ENCODE measurements at regions not wholly inside any gene's neighbourhood (a gene's known extent, or its start where the extent isn't known, plus 50 kb on each side); places are given as distances from the start of the nearest gene placed in this dataset.

DNA sequence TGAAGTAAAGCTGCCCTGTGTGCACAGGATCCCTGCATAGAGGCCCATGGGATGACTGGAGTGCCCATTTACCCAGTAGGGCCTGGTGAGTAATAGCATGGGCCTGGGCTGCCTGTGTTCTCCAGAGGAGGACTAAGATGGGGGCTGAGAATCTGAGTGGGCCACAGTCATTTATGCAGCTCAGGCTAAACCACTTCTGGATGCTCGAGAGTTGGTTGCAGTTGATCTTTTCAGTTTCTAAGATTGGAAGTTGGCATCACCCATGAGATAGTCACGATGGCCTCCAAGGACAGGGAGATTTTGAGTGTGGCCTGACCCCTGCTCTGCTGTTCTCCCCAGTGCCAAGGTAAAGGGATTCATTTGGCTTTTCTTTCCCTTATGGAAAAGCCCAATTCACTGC, 179.1 kb upstream of the SPRED2 start:
- Histone ChIP-seq H3K27me3 (replicated peaks; ENCODE audit: insufficient read depth) (no peaks in the 10 kb centered on the region), H3K9me3 (no peaks in the 10 kb centered on the region), H3K4me1 (ENCODE audit: control insufficient read depth in 1 of 2, low read depth in 2 of 2) (peaks cover 14 to 52% of the 10 kb centered on the region in 2 donors), H3K27ac (peak overlapping the region in 1 of 2 donors; percentile 21), H3K36me3 (no peaks in the 10 kb centered on the region), H3K4me3 (no peak overlapping the region)
- TF ChIP-seq, protein P1, sequence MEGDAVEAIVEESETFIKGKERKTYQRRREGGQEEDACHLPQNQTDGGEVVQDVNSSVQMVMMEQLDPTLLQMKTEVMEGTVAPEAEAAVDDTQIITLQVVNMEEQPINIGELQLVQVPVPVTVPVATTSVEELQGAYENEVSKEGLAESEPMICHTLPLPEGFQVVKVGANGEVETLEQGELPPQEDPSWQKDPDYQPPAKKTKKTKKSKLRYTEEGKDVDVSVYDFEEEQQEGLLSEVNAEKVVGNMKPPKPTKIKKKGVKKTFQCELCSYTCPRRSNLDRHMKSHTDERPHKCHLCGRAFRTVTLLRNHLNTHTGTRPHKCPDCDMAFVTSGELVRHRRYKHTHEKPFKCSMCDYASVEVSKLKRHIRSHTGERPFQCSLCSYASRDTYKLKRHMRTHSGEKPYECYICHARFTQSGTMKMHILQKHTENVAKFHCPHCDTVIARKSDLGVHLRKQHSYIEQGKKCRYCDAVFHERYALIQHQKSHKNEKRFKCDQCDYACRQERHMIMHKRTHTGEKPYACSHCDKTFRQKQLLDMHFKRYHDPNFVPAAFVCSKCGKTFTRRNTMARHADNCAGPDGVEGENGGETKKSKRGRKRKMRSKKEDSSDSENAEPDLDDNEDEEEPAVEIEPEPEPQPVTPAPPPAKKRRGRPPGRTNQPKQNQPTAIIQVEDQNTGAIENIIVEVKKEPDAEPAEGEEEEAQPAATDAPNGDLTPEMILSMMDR (IDR thresholded peaks at IDR 0.05): no peak
- no peak for DNase-seq (ENCODE audit: low spot score)
- no peak for ATAC-seq (ENCODE audit: insufficient number of reproducible peaks, low FRiP score, low read depth)

DNA sequence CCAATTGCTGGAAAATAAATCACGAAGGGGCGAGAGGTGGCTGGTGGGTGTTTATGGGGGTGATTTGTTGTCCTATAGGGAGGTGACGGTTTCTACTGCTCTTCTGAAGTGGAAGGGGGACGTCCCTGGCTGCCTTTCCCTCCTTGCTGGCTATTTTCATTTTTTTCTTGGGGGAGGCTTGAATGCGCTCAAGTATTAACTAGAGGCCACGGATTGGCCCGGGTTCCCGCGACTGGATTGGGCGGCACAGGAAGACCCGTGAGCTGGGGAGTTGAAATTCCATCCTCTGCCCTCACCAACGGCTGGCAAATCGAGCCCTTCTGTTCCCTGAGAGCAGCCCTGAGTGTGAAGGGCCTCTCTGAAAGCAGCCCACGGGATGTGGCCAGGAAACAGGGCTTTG, 176.5 kb upstream of the SPRED2 start:
- TF ChIP-seq, protein P1 (IDR thresholded peaks at IDR 0.05): no peak
- H3K4me3 ChIP-seq: peak overlapping the region; percentile 56
- H3K36me3 ChIP-seq: no peaks in the 10 kb centered on the region
- H3K4me1 ChIP-seq (ENCODE audit: control insufficient read depth in 1 of 2, low read depth in 2 of 2): peaks cover 37 to 78% of the 10 kb centered on the region in 2 donors
- ATAC-seq (ENCODE audit: insufficient number of reproducible peaks, low FRiP score, low read depth): no peak
- no peak for DNase-seq (ENCODE audit: low spot score)
- no peaks in the 10 kb centered on the region for H3K9me3 ChIP-seq
- no peaks in the 10 kb centered on the region for H3K27me3 ChIP-seq (replicated peaks; ENCODE audit: insufficient read depth)
- peak overlapping the region; percentile 73 to 82 for H3K27ac ChIP-seq

DNA sequence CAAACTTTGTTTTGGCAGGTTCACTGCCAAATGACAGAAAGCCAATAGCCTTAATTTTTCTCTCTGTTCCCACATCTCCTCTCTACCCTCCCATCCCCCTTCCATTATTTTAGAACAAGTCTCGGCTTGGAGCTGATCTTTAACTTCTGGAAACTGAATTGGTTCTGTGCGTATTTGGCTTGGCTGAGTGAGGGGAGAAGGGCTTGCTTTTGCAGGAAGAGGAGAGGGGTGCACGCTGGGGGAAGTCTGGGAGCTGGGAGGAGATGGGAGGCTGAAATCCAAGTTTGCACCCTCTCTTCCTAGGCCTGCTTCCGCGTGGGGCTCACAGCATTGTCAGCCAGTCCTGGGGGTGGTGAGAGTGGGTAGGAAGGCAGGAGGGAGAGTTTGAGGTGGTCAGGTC, 176.1 kb upstream of the SPRED2 start:
- no peak for ATAC-seq (ENCODE audit: insufficient number of reproducible peaks, low FRiP score, low read depth)
- peak overlapping the region; percentile 56 for H3K4me3 ChIP-seq
- TF ChIP-seq, protein P1 (IDR thresholded peaks at IDR 0.05): no peak
- no peaks in the 10 kb centered on the region for H3K9me3 ChIP-seq
- no peaks in the 10 kb centered on the region for H3K36me3 ChIP-seq
- peak overlapping the region; percentile 73 to 82 for H3K27ac ChIP-seq
- no peak for DNase-seq (ENCODE audit: low spot score)
- no peaks in the 10 kb centered on the region for H3K27me3 ChIP-seq (replicated peaks; ENCODE audit: insufficient read depth)
- H3K4me1 ChIP-seq (ENCODE audit: control insufficient read depth in 1 of 2, low read depth in 2 of 2): peaks cover 38 to 82% of the 10 kb centered on the region in 2 donors

DNA sequence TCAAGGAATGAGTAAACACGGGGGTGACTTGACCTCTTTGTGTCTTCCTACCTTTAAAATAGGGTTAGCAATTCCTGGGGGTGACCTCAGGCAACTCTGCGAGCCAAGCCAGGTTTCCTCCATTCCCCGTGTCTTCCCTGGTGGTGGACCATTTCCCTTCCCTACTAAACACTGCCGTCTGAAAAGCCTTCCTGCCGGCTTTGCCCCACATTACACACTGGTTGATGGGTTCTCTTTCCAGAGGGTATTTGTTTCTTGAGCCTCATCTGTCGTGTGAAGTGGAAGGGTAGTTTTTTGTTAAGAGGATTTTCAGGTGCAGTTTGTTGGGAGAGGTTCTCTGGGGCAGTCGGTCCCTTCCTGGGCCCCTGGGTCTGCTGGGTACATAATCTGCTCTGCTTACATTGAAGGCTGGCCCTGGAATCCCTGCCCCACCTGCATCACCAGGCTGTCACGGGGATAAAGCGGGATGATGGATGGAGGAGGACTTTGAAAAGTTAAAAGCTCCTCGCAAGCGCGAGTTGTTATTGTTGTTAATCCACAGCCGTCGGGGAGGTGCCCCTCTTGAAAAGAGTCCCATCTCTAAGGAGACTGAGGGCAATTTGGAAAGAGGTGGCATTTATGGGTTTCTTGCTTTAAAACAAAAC, 175.4 kb upstream of the SPRED2 start:
- H3K27ac ChIP-seq: peak overlapping the region; percentile 73 to 82
- no peaks in the 10 kb centered on the region for H3K27me3 ChIP-seq (replicated peaks; ENCODE audit: insufficient read depth)
- peaks cover 35 to 84% of the 10 kb centered on the region in 2 donors for H3K4me1 ChIP-seq (ENCODE audit: control insufficient read depth in 1 of 2, low read depth in 2 of 2)
- no peaks in the 10 kb centered on the region for H3K36me3 ChIP-seq
- no peak overlapping the region for H3K4me3 ChIP-seq
- DNase-seq (ENCODE audit: low spot score) (no peak), ATAC-seq (ENCODE audit: insufficient number of reproducible peaks, low FRiP score, low read depth) (no peak)
- TF ChIP-seq, protein P1 (IDR thresholded peaks at IDR 0.05): no peak
- no peaks in the 10 kb centered on the region for H3K9me3 ChIP-seq

DNA sequence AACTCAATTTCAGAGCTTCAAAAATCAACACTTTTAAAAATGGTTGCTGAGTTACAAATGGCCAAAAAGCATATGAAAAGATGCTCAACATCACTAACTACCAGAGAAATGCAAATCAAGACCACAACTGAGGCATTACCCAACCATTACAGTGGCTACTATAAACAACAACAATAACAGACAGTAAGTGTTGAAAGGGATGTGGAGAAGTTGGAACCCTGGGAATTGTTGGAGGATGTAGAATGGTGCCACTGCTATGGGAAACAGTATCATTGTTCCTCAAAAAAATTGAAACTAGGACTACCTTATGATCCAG, 173.3 kb upstream of the SPRED2 start:
- Histone ChIP-seq H3K27me3 (replicated peaks; ENCODE audit: insufficient read depth) (no peaks in the 10 kb centered on the region), H3K4me3 (no peak overlapping the region), H3K9me3 (no peaks in the 10 kb centered on the region), H3K4me1 (ENCODE audit: control insufficient read depth in 1 of 2, low read depth in 2 of 2) (peaks cover 29 to 70% of the 10 kb centered on the region in 2 donors), H3K36me3 (no peaks in the 10 kb centered on the region), H3K27ac (peak overlapping the region; percentile 46 to 75)
- ATAC-seq (ENCODE audit: insufficient number of reproducible peaks, low FRiP score, low read depth) (no peak), DNase-seq (ENCODE audit: low spot score) (no peak)
- TF ChIP-seq, protein P1 (IDR thresholded peaks at IDR 0.05): no peak
